BLaER1 (cell line): ENCODE measurements at regions not wholly inside any gene's neighbourhood (a gene's known extent, or its start where the extent isn't known, plus 50 kb on each side); places are given as distances from the start of the nearest gene placed in this dataset.
A peak's percentile ranks its signal among the peaks of the same experiment; 100 is the strongest.

Experiments used
- H3K27ac ChIP-seq: shearing (Covaris generic); formaldehyde crosslinking; 2 replicates; pipeline ENCODE4 v1.8.1; 2022
- H3K27me3 ChIP-seq: shearing (Covaris generic); formaldehyde crosslinking; 2 replicates; pipeline ENCODE4 v1.8.1; 2022
- H3K36me3 ChIP-seq: shearing (Covaris generic); formaldehyde crosslinking; 2 replicates; pipeline ENCODE4 v1.8.1; 2022
- H3K4me1 ChIP-seq: shearing (Covaris generic); formaldehyde crosslinking; 2 replicates; pipeline ENCODE4 v1.8.1; 2022
- H3K4me2 ChIP-seq: shearing (Covaris generic); formaldehyde crosslinking; 2 replicates; pipeline ENCODE4 v1.8.1; 2022
- H3K4me3 ChIP-seq: shearing (Covaris generic); formaldehyde crosslinking; 2 replicates; pipeline ENCODE4 v1.8.1; 2022
- H3K9ac ChIP-seq: shearing (Covaris generic); formaldehyde crosslinking; 2 replicates; pipeline ENCODE4 v1.8.1; 2022
- H3K9me3 ChIP-seq: shearing (Covaris generic); formaldehyde crosslinking; 2 replicates; pipeline ENCODE4 v1.8.1; 2022
- H4K20me1 ChIP-seq: shearing (Covaris generic); formaldehyde crosslinking; 2 replicates; pipeline ENCODE4 v1.8.1; 2022
- Cebpa-rat ChIP-seq: shearing (Covaris generic); IDR thresholded peaks from 2 replicates; pipeline ENCODE4 v1.8.1; 2022

GRCh38 chr9:134550584-134550983 is 91.0 kb upstream of the COL5A1 start:
- TF ChIP-seq Cebpa-rat: no peak
- Histone ChIP-seq H3K27me3 (no peaks in the 10 kb centered on the region), H3K4me1 (peaks cover 89% of the 10 kb centered on the region), H4K20me1 (no peaks in the 10 kb centered on the region), H3K27ac (peak overlapping the region; percentile 80; the same call in 1 of the 2 replicates), H3K9ac (no peak overlapping the region), H3K9me3 (no peaks in the 10 kb centered on the region; the same call in 1 of the 2 replicates), H3K4me2 (peak overlapping the region; percentile 98), H3K4me3 (no peak overlapping the region), H3K36me3 (no peaks in the 10 kb centered on the region)

GRCh38 chr9:134551176-134551575 is 90.4 kb upstream of the COL5A1 start:
- Histone ChIP-seq H3K9ac (no peak overlapping the region), H3K27ac (peak overlapping the region; percentile 80), H3K9me3 (no peaks in the 10 kb centered on the region; the same call in 1 of the 2 replicates), H3K4me1 (peaks cover 89% of the 10 kb centered on the region), H4K20me1 (no peaks in the 10 kb centered on the region), H3K36me3 (no peaks in the 10 kb centered on the region), H3K27me3 (no peaks in the 10 kb centered on the region), H3K4me3 (no peak overlapping the region), H3K4me2 (peak overlapping the region; percentile 98)
- no peak for TF ChIP-seq Cebpa-rat

- no peaks in the 10 kb centered on the region; the same call in 1 of the 2 replicates for H3K9me3 ChIP-seq
- H3K4me3 ChIP-seq: 0 out of 2 replicates have a peak overlapping the region, but pooled peaks have one; percentile 48
- peak overlapping the region; percentile 98 for H3K4me2 ChIP-seq
- H3K9ac ChIP-seq: peak overlapping the region; percentile 62
- H3K4me1 ChIP-seq: peaks cover 89% of the 10 kb centered on the region
- H3K27me3 ChIP-seq: no peaks in the 10 kb centered on the region
- no peaks in the 10 kb centered on the region for H3K36me3 ChIP-seq
- H4K20me1 ChIP-seq: no peaks in the 10 kb centered on the region
- peak overlapping the region; percentile 80 for H3K27ac ChIP-seq
- no peak for TF ChIP-seq Cebpa-rat
Observed at GRCh38 chr9:134551644-134552348, 89.8 kb upstream of the COL5A1 start.

GRCh38 chr9:134552349-134552990 is 89.1 kb upstream of the COL5A1 start:
- Histone ChIP-seq H3K4me1 (peaks cover 89% of the 10 kb centered on the region), H3K27ac (peak overlapping the region; percentile 80), H3K4me3 (peak overlapping the region; percentile 48), H3K4me2 (peak overlapping the region; percentile 98), H3K36me3 (no peaks in the 10 kb centered on the region), H3K9me3 (no peaks in the 10 kb centered on the region; the same call in 1 of the 2 replicates), H3K27me3 (no peaks in the 10 kb centered on the region), H4K20me1 (no peaks in the 10 kb centered on the region), H3K9ac (peak overlapping the region; percentile 62)
- TF ChIP-seq Cebpa-rat: no peak

- Histone ChIP-seq H3K4me1 (peaks cover 89% of the 10 kb centered on the region), H3K27ac (peak overlapping the region; percentile 80), H3K27me3 (no peaks in the 10 kb centered on the region), H3K36me3 (no peaks in the 10 kb centered on the region), H3K4me3 (peak overlapping the region; percentile 48), H3K9me3 (no peaks in the 10 kb centered on the region; the same call in 1 of the 2 replicates), H3K9ac (peak overlapping the region; percentile 62), H4K20me1 (no peaks in the 10 kb centered on the region), H3K4me2 (peak overlapping the region; percentile 98)
- TF ChIP-seq Cebpa-rat: no peak
Observed at GRCh38 chr9:134553061-134553891, 88.3 kb upstream of the COL5A1 start.

GRCh38 chr9:134553996-134554372 is 87.6 kb upstream of the COL5A1 start:
- H3K4me1 ChIP-seq: peaks cover 89% of the 10 kb centered on the region
- H3K9ac ChIP-seq: no peak overlapping the region; the same call in 1 of the 2 replicates
- H3K27me3 ChIP-seq: no peaks in the 10 kb centered on the region
- H3K36me3 ChIP-seq: no peaks in the 10 kb centered on the region
- H3K27ac ChIP-seq: peak overlapping the region; percentile 80; the same call in 1 of the 2 replicates
- no peaks in the 10 kb centered on the region; the same call in 1 of the 2 replicates for H3K9me3 ChIP-seq
- H4K20me1 ChIP-seq: no peaks in the 10 kb centered on the region
- H3K4me2 ChIP-seq: peak overlapping the region; percentile 98
- no peak for TF ChIP-seq Cebpa-rat
- no peak overlapping the region for H3K4me3 ChIP-seq

- Histone ChIP-seq H3K27ac (0 out of 2 replicates have a peak overlapping the region, but pooled peaks have one; percentile 5), H3K9me3 (no peaks in the 10 kb centered on the region; the same call in 1 of the 2 replicates), H3K36me3 (no peaks in the 10 kb centered on the region), H3K27me3 (no peaks in the 10 kb centered on the region), H3K4me3 (no peak overlapping the region), H3K4me2 (peak overlapping the region; percentile 98), H4K20me1 (no peaks in the 10 kb centered on the region), H3K4me1 (peaks cover 92% of the 10 kb centered on the region), H3K9ac (no peak overlapping the region; the same call in 1 of the 2 replicates)
- TF ChIP-seq Cebpa-rat: no peak
Observed at GRCh38 chr9:134554373-134555093, 87.1 kb upstream of the COL5A1 start.

- 0 out of 2 replicates have a peak overlapping the region, but pooled peaks have one; percentile 5 for H3K27ac ChIP-seq
- TF ChIP-seq Cebpa-rat: no peak
- H3K36me3 ChIP-seq: no peaks in the 10 kb centered on the region
- H3K27me3 ChIP-seq: no peaks in the 10 kb centered on the region
- peaks cover 98% of the 10 kb centered on the region for H3K4me1 ChIP-seq
- 0 out of 2 replicates have a peak overlapping the region, but pooled peaks have one; percentile 18 for H3K9ac ChIP-seq
- H3K9me3 ChIP-seq: no peaks in the 10 kb centered on the region; the same call in 1 of the 2 replicates
- H3K4me2 ChIP-seq: peak overlapping the region; percentile 98
- H4K20me1 ChIP-seq: no peaks in the 10 kb centered on the region
- no peak overlapping the region for H3K4me3 ChIP-seq
Observed at GRCh38 chr9:134555094-134555650, 86.4 kb upstream of the COL5A1 start.
